GM18499 (cell line): ENCODE measurements at regions not wholly inside any gene's neighbourhood (a gene's known extent, or its start where the extent isn't known, plus 50 kb on each side); places are given as distances from the start of the nearest gene placed in this dataset.
A peak's percentile ranks its signal among the peaks of the same experiment; 100 is the strongest.

Experiments used
- ATAC-seq: cut with Tn5 transposase; IDR thresholded peaks from one replicate; pipeline ENCODE4 v1.9.1; 2021; ENCODE audit warnings: moderate number of reproducible peaks; ENCODE audit not compliant: insufficient read depth, unreplicated experiment

DNA sequence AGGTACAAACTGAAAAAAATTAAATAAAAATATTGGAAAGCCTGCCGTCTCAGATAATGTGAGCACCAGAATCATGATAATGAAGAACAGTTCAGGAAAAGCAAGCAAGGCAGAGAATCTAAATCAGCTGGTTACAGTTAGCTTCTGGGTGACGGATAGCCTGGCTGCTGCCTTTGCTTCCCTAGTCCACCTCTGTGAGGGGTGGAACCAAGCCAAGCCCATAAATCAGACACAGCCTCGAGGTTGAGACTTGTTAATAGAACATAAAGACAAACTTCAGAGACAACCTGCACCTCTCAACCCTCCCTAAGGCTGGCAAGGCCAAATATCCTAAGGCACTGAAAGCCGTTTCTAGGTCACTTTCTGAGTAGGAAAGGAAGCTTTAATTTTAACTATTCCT, 334.7 kb upstream of the SLC39A10 start:
- no peak for ATAC-seq

DNA sequence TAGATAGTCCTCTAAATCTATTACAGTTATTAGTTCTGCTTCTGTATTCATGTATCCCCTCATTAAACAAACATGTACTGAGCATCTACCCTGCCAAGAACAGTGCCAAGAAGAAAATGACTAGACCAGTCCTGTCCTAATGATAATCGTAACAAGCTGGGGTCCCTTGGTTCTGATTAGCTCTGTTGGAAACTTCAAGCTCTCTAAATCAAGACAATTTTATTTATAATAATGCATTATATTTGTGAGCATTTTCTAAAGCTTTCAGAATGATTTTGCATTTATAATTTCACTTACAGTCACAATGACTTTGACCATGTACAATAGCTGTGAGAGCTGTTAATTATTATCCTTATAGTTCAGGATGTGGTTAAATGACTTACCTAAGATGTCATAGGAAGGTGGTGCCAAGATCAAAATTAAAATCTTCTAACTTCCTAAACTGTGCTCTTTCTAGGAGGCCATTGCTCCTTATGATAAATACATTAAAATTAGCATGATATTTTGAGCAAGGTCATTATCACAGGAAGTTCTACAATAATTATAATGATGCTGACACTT, 336.5 kb upstream of the SLC39A10 start:
- ATAC-seq, result peak; percentile 49

DNA sequence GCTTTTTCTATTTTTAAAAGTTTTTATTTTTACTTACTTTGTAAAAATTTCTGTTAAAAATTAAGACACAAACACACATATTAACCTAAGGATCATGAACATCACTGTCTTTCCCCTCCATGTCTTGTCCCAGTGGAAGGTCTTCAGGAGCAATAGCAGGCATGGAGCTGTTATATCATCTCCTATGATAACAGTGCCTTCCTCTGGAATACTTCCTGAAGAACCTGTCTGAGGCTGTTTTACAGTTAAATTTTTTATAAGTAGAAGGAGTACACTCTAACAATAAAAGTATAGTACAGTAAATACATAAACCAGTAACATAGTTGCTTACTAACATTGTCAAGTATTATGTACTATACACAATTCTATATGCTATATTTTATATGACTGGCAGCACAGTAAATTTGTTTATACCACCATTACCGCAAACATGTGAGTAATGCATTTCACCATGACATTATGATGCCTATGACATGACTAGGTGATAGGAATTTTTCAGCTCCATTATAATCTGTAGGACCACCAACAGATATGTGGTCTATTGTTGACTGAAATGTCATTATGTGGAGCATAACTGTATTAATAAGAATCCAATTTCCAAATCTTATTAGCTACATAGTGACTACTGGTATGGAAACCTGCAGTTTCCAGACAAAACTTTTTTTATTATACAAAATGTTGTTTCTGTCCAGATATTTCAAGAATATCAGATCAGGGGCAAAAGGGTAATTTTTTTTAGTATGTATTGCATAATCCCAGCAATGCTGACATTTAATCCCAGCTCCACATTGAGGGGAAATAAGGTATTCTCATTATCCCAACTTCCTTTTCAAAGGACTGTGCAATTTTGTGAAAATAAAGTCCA, 337.2 kb upstream of the SLC39A10 start:
- ATAC-seq, result no peak

GRCh38 chr2:195319112-195319460, 337.9 kb upstream of the SLC39A10 start:
- ATAC-seq, result no peak

DNA sequence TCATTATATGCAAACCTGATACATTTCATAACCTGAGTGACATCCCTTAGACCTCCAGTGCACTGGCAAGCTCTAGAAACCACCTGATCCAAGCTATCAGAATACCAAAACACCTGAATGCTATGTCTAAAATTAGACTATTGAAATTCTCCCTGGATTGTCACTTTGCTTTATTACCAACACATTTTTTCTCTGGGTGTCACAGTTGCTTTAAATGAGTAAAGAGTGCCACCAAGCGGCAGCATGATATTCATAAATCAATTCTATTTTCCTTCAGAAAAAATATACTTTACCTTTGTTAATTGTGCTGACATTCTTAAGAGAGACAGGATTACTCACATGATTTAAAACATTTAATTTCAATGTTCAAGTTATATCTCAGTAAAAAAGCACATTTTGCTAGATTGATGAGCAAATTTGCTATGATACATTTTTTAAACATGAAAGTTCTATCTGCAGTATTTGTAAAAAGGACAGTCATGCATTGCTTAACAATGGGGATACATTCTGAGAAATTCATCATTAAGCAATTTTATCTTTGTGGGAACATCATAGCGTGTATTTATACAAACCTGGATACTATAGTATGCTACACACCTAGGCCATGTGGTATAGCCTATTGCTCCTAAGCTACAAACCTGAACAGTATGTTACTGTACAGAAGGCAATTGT, 338.4 kb upstream of the SLC39A10 start:
- no peak for ATAC-seq

DNA sequence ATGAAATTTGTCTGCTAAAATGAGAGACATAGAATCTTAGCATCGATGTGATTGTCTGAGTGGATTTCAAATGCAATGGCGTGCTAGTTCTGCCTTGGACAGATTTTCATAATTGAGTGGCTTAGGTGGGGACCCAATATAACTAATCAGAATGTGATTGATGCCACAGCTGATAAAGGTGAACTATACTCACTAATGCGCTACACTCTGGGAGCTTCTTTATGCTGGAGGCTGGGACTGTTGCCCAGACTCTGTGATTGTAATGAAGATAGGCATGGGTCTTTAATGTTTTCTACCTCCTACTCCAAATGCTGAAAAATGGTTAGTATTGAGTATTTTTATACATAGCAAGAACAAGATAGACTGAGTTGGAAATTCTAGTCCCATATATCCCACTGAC, 339.5 kb upstream of the SLC39A10 start:
- no peak for ATAC-seq

- ATAC-seq, result no peak
Observed at GRCh38 chr2:195316486-195316885, 340.5 kb upstream of the SLC39A10 start.

DNA sequence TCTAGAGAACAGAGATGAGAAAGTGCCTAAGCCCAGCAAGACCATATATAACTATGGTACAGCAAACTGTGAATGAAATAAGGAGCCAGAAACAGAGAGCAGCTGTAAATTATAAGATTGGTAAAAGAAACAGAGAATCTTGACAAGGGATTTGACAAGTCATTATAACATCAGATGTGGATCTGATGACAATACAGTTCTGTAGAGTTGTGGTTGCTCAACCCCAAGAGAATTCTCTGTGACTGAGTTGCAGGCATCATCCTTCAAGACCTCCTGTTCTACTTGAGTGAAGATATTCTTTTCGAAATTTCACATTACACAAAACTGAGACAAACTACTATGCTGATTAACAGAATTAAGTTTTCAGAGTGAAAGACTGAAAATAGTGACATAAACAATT, 343.1 kb upstream of the SLC39A10 start:
- ATAC-seq, result no peak

- ATAC-seq, result no peak
Observed at GRCh38 chr2:195312662-195313061, 344.4 kb upstream of the SLC39A10 start.

- no peak for ATAC-seq
Observed at GRCh38 chr2:195308163-195308562, 348.9 kb upstream of the SLC39A10 start.

DNA sequence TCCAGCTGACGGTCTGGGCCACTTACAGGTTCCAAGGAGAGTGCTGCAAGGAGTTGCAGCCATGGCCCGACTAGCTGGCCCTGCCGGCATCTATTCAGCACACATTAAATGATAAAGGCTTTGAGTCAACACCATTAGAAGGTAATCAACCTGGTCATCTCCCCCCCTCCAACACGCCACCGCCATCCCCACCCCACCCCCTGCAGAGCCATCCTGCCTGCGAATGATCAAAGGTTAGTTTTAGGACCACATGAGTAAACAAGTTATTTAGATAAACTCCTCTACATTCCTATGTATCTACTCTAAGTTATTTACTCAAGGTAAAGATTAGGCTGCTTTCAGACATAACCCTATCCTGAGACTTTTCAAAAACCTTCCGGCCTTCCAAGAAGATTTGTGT, 349.3 kb upstream of the SLC39A10 start:
- ATAC-seq, result no peak

DNA sequence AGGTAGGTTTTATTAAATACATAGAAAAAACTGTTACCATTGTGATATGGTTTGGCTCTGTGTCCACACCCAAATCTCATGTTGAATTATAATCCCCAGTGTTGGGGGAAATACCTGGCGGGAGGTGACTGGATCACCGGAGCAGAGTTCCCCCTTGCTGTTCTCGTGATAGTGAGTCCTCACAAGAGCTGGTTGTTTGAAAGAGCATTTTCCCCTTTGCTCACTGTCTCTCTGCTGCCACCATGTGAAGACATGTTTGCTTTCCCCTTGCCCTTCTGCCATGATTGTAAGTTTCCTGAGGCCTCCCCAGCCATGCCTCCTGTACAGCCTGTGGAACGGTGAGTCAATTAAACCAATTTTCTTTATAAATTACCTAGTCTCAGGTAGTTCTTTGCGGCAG, 352.7 kb upstream of the SLC39A10 start:
- no peak for ATAC-seq

DNA sequence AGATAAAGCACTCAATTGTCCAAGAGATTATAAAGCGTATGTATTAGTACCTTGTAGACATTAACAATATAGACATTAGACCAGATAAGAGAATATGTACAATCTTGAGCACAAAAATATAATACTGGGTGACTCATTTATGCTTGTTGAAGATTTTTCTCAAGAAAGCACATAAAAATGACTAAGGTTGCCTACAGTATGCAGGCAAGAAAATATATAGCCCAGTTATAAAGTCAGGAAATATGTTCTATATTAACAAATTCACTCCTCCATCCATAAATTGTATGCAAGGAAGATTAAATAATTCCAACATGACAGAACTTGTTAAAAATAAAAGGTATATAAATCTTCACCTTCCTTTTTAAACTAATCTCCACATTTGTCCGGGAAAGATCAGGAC, 356.4 kb upstream of the SLC39A10 start:
- ATAC-seq, result no peak

GRCh38 chr2:195299600-195299999, 357.4 kb upstream of the SLC39A10 start:
- no peak for ATAC-seq

GRCh38 chr2:195296490-195296889, 360.5 kb upstream of the SLC39A10 start:
- ATAC-seq, result no peak

GRCh38 chr2:195289081-195289480, 367.9 kb upstream of the SLC39A10 start:
- ATAC-seq, result no peak

DNA sequence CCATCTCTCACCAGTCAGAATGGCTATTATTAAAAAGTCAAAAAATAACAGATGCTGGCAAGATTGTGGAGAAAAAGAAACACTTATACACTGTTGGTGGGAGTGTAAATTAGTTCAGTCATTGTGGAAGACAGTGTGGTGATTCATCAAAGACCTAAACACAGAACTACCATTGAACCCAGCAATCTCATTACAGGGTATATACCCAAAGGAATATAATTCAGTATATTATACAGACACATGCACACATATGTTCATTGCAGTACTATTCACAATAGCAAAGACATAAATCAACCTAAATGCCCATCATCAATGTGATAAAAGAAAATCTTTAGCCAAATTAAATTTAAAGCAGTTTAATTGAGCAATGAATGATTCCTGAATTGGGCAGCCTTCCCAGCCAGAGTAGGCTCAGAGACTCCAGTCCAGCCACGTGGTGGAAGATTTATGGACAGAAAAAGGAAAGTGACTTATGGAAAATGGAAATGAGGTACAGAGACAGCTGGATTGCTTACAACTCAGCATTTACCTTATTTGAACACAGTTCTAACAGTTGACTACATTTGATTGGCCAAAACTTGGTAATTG, 377.1 kb upstream of the SLC39A10 start:
- no peak for ATAC-seq

- no peak for ATAC-seq
Observed at GRCh38 chr2:195270466-195271039, 386.5 kb upstream of the SLC39A10 start.

GRCh38 chr2:195269220-195269619, 387.8 kb upstream of the SLC39A10 start:
- ATAC-seq, result no peak

GRCh38 chr2:195257979-195258378, 399.0 kb upstream of the SLC39A10 start:
- ATAC-seq, result no peak

DNA sequence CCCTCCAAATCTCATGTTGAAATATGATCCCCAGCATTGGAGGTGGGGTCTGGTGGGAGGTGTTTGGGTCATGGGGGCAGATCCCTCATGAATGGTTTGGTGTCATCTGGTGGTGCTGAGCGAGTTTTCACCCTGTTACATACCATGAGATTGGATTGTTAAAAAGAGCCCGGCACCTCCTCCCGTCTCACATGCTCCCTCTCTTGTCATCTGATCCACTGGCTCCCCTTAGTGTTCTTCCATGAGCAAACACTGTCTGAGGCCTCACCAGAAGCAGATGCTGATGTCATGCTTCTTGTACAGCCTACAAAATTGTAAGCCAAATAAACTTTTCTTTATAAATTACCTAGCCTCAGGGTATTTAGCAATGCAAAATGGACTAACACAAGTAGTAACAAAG, 405.0 kb upstream of the SLC39A10 start:
- ATAC-seq, result no peak
